ENCODE measurements at regions not wholly inside any gene's neighbourhood (a gene's known extent, or its start where the extent isn't known, plus 50 kb on each side); places are given as distances from the start of the nearest gene placed in this dataset.

DNA sequence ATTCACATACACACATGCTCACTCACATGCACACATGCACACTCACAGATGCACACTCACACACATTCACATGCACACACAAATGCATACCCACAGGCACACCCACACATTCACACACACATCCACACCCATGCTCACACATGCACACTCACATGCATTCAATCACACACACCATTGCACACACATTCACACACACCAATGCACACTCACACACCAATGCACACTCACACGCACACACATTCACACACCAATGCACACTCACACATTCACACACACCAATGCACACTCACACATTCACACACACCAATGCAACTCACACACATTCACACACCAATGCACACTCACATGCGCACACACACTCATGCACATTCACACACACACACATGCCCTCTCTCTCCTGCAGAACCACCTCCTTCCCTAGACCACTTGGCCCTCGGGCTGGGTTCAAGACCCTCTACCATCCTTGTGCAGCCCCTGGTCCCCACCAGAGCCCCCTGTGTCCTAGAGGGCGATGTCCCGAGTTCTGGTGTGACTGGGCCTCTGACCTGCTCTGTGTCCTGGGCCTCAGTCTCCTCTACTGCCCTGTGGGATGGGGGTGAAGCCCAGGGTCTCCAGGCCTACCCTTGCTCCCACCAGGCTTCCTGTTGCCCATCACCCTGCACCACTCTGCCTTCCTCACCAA is 139.0 kb downstream of the OLFM1 start:
- H3K27me3 ChIP-seq (ENCODE audit: control insufficient read depth, extremely low read depth, insufficient read depth, low read length) = no peaks in the 10 kb centered on the region
- H2AFZ ChIP-seq (ENCODE audit: control insufficient read depth, low read length) = no peak overlapping the region
- FAIRE-seq (no peak), DNase-seq (ENCODE audit: low read depth, low spot score) (no peak)
- dilution Hi-C loops (cut with MboI; ENCODE audit: extremely low pct_ligation_motif_present, low sequenced_read_pairs) = no loop called here
- no peaks in the 10 kb centered on the region for H3K4me1 ChIP-seq (ENCODE audit: control insufficient read depth, extremely low read depth, insufficient read depth, low read length)
- no peaks in the 10 kb centered on the region for H4K20me1 ChIP-seq (ENCODE audit: control insufficient read depth, extremely low read depth, insufficient read depth, low read length)
- H3K27ac ChIP-seq (ENCODE audit: control insufficient read depth, insufficient read depth, low read length) = no peak overlapping the region
- TF ChIP-seq, protein P1, sequence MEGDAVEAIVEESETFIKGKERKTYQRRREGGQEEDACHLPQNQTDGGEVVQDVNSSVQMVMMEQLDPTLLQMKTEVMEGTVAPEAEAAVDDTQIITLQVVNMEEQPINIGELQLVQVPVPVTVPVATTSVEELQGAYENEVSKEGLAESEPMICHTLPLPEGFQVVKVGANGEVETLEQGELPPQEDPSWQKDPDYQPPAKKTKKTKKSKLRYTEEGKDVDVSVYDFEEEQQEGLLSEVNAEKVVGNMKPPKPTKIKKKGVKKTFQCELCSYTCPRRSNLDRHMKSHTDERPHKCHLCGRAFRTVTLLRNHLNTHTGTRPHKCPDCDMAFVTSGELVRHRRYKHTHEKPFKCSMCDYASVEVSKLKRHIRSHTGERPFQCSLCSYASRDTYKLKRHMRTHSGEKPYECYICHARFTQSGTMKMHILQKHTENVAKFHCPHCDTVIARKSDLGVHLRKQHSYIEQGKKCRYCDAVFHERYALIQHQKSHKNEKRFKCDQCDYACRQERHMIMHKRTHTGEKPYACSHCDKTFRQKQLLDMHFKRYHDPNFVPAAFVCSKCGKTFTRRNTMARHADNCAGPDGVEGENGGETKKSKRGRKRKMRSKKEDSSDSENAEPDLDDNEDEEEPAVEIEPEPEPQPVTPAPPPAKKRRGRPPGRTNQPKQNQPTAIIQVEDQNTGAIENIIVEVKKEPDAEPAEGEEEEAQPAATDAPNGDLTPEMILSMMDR (optimal IDR thresholded peaks at IDR 0.05 in 1 of 3, IDR thresholded peaks at IDR 0.05 in 1 of 3, conservative IDR thresholded peaks at IDR 0.05 in 1 of 3; ENCODE audit: extremely low read depth in 1 of 3, insufficient read depth in 2 of 3, low read length in 3 of 3) = no peak
- no peak for TF ChIP-seq EZH2 (IDR thresholded peaks at IDR 0.05; ENCODE audit: low read length)
- no peak overlapping the region for H3K9ac ChIP-seq (ENCODE audit: control insufficient read depth, extremely low read depth, insufficient read depth, low read length)
- peaks cover 15% of the 10 kb centered on the region for H3K9me3 ChIP-seq (ENCODE audit: control insufficient read depth, low read depth, low read length)
- no peaks in the 10 kb centered on the region for H3K9me1 ChIP-seq (ENCODE audit: control insufficient read depth, extremely low read depth, insufficient read depth, low read length)
- H3K79me2 ChIP-seq (ENCODE audit: control insufficient read depth, insufficient read depth, low read length) = no peaks in the 10 kb centered on the region
- no peak overlapping the region for H3K4me2 ChIP-seq (ENCODE audit: control insufficient read depth, extremely low read depth, insufficient read depth, low read depth, low read length)
- H3K4me3 ChIP-seq (ENCODE audit: control insufficient read depth in 2 of 3, extremely low read depth in 1 of 3, insufficient read depth in 2 of 3, low read depth in 1 of 3, low read length in 3 of 3) = no peak overlapping the region
- H3K36me3 ChIP-seq (ENCODE audit: control insufficient read depth in 2 of 2, extremely low read depth in 1 of 2, insufficient read depth in 2 of 2, low read length in 2 of 2) = no peaks in the 10 kb centered on the region

DNA sequence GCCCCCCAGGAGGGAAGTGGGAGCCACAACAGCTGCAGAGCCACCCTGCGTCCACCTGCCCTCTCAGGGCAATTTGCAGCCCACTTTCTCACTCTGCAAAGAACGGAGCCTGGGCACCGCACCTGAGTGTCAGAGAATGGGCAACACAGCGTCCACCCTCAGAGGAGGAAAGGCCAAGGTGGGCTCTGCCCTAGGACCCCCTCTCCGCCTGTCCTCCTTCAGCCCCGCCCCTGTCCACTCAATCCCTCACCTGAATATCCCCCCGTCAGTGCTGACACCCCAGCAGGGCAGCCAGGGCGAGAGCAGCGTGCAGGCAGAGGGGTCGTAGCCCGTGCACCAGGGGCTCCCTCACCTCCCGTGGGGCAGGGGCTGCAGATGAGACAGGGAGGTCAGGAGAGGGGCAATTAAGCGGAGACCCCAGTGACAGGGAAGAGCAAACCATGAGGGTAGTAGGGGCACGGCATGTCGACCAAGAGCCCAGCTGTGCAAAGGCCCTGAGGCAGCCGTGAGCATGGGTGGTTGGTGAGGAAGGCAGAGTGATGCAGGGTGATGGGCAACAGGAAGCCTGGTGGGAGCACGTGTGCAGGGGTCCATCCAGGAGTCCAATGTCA is 140.3 kb downstream of the OLFM1 start:
- no peak overlapping the region for H3K4me2 ChIP-seq (ENCODE audit: control insufficient read depth, extremely low read depth, insufficient read depth, low read depth, low read length)
- no peaks in the 10 kb centered on the region for H4K20me1 ChIP-seq (ENCODE audit: control insufficient read depth, extremely low read depth, insufficient read depth, low read length)
- H3K4me1 ChIP-seq (ENCODE audit: control insufficient read depth, extremely low read depth, insufficient read depth, low read length) = no peaks in the 10 kb centered on the region
- DNase-seq (ENCODE audit: low read depth, low spot score) = no peak
- no peaks in the 10 kb centered on the region for H3K36me3 ChIP-seq (ENCODE audit: control insufficient read depth in 2 of 2, extremely low read depth in 1 of 2, insufficient read depth in 2 of 2, low read length in 2 of 2)
- no peak overlapping the region for H3K27ac ChIP-seq (ENCODE audit: control insufficient read depth, insufficient read depth, low read length)
- no peak overlapping the region for H3K9ac ChIP-seq (ENCODE audit: control insufficient read depth, extremely low read depth, insufficient read depth, low read length)
- H3K9me1 ChIP-seq (ENCODE audit: control insufficient read depth, extremely low read depth, insufficient read depth, low read length) = no peaks in the 10 kb centered on the region
- H3K4me3 ChIP-seq (ENCODE audit: control insufficient read depth in 2 of 3, extremely low read depth in 1 of 3, insufficient read depth in 2 of 3, low read depth in 1 of 3, low read length in 3 of 3) = no peak overlapping the region
- dilution Hi-C loops (cut with MboI; ENCODE audit: extremely low pct_ligation_motif_present, low sequenced_read_pairs) = no loop called here
- H3K27me3 ChIP-seq (ENCODE audit: control insufficient read depth, extremely low read depth, insufficient read depth, low read length) = no peaks in the 10 kb centered on the region
- no peak for FAIRE-seq
- no peak overlapping the region for H2AFZ ChIP-seq (ENCODE audit: control insufficient read depth, low read length)
- TF ChIP-seq, protein P1 (optimal IDR thresholded peaks at IDR 0.05 in 1 of 3, IDR thresholded peaks at IDR 0.05 in 1 of 3, conservative IDR thresholded peaks at IDR 0.05 in 1 of 3; ENCODE audit: extremely low read depth in 1 of 3, insufficient read depth in 2 of 3, low read length in 3 of 3) = no peak
- no peak for TF ChIP-seq EZH2 (IDR thresholded peaks at IDR 0.05; ENCODE audit: low read length)
- H3K79me2 ChIP-seq (ENCODE audit: control insufficient read depth, insufficient read depth, low read length) = no peaks in the 10 kb centered on the region
- H3K9me3 ChIP-seq (ENCODE audit: control insufficient read depth, low read depth, low read length) = peaks cover 15% of the 10 kb centered on the region

Measured in keratinocyte (primary cell).